Panc1 (cell line): ENCODE measurements at regions not wholly inside any gene's neighbourhood (a gene's known extent, or its start where the extent isn't known, plus 50 kb on each side); places are given as distances from the start of the nearest gene placed in this dataset.

ENCODE experiments used
- ATAC-seq: fragments of 200-7000 bp; cut with Tn5 transposase; 2 replicates; pipeline ENCODE4 v1.9.1; 2020; ENCODE audit warnings: mild to moderate bottlenecking, moderate library complexity
- BruUV-seq: library from RNA; stranded (reverse); fragments of 400-500 nt; replicated peaks from 2 replicates; lab custom pipeline; 2021; lab: Mats Ljungman, UMichigan
- CTCF ChIA-PET: fragments of 300-600 bp; sonication (Branson Sonifier 250); formaldehyde crosslinking; loops from one replicate; lab custom pipeline; 2022; ENCODE audit warnings: antibody characterized with exemption; lab: Charles Lee
- POLR2A ChIA-PET: fragments of 300-600 bp; sonication (Branson Sonifier 250); formaldehyde crosslinking; loops from one replicate; lab custom pipeline; 2022; ENCODE audit warnings: antibody characterized with exemption; lab: Charles Lee
- DNase-seq: peaks from one replicate; pipeline ENCODE4 v3.0.0-alpha.2; 2010; ENCODE audit warnings: low read depth, low spot score
- H3K27ac ChIP-seq: 2 replicates; pipeline ENCODE4 v1.5.1; 2011; ENCODE audit warnings: mild to moderate bottlenecking, low read length, inconsistent platforms
- H3K27me3 ChIP-seq: fragments of 200-500 bp; sonication (Bioruptor generic); 2 replicates; pipeline ENCODE4 v1.6.0; 2014; ENCODE audit warnings: low read length, inconsistent platforms; ENCODE audit not compliant: control insufficient read depth, insufficient read depth
- H3K36me3 ChIP-seq: fragments of 200-500 bp; sonication (Bioruptor generic); 2 replicates; pipeline ENCODE4 v1.5.1; 2014; ENCODE audit warnings: inconsistent platforms, mild to moderate bottlenecking, low read length, moderate library complexity; ENCODE audit not compliant: control insufficient read depth, insufficient read depth
- H3K4me1 ChIP-seq: 2 replicates; pipeline ENCODE4 v1.5.1; 2011; ENCODE audit warnings: inconsistent platforms, mild to moderate bottlenecking, low read length, moderate library complexity; ENCODE audit not compliant: control insufficient read depth, insufficient read depth
- H3K4me3 ChIP-seq, 2 experiments: 2 replicates each; pipeline ENCODE4 v1.5.1; 2011 to 2012; ENCODE audit warnings: low read depth in 2 of 2, low read length in 2 of 2, mild to moderate bottlenecking in 2 of 2, inconsistent platforms in 1 of 2, moderate library complexity in 1 of 2
- H3K9me3 ChIP-seq: fragments of 200-500 bp; sonication (Bioruptor generic); 2 replicates; pipeline ENCODE4 v1.5.1; 2014; ENCODE audit warnings: low read depth, mild to moderate bottlenecking, inconsistent platforms, low read length, moderate library complexity; ENCODE audit not compliant: control insufficient read depth, insufficient read depth
- POLR2AphosphoS5 ChIP-seq: IDR thresholded peaks from 2 replicates; pipeline ENCODE4 v1.6.1; 2012; ENCODE audit warnings: mild to moderate bottlenecking, low read depth, low read length, moderate library complexity
- SIN3A ChIP-seq: IDR thresholded peaks from 2 replicates; pipeline ENCODE4 v1.6.1; 2012; ENCODE audit warnings: low read depth, mild to moderate bottlenecking, low read length, moderate library complexity, borderline replicate concordance; ENCODE audit not compliant: insufficient read depth
- TCF7L2 ChIP-seq: IDR thresholded peaks from 2 replicates; pipeline ENCODE4 v1.6.1; 2011; ENCODE audit warnings: mild to moderate bottlenecking, low read depth, low read length, inconsistent platforms
- in situ Hi-C: cut with HindIII; loops from 2 replicates; pipeline ENCODE4 v1.10.0; 2016; ENCODE audit warnings: low sequenced_read_pairs, low pct_unique_long_range_greater_than_20kb
- intact Hi-C: fragments of 100-400 bp; cut with micrococcal nuclease; formaldehyde crosslinking; loops from one replicate; pipeline ENCODE4 v1.10.0; 2022; ENCODE audit not compliant: unreplicated experiment
- TF ChIP-seq, protein P1 (sequence below): fragments of 450-650 bp; IDR thresholded peaks from 2 replicates; pipeline ENCODE4 v1.5.1; 2017; ENCODE audit warnings: mild to moderate bottlenecking
- TF ChIP-seq, protein P2 (sequence below), 2 experiments: IDR thresholded peaks; 2 replicates each; pipeline ENCODE4 v1.6.1; 2011 to 2012; ENCODE audit warnings: low read depth in 2 of 2, control low read depth in 1 of 2, low read length in 1 of 2, mild to moderate bottlenecking in 1 of 2, moderate library complexity in 1 of 2; ENCODE audit not compliant: insufficient read depth in 1 of 2

DNA sequence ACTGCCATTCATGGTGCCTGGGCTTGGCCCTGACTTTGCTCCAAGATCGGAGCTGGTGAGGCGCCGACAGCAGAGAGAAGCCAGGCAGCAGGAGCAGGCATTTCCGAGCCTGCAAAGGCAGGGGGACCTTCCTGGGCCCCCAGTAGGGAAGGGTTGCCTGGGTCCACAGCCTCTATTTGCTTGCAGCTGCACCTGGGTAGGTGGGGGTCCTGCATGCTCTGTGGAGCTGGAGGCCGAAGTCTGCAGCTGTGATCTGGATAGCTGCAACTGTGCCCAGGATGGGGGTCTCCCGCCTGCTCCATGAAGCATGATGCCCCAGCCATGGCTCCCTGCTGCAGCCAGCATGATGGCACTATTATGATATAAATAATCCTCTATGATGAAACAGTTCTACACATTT, 2144.2 kb downstream of the PCDH9 start:
- CTCF ChIA-PET, result no interaction called here
- H3K36me3 ChIP-seq, result no peaks in the 10 kb centered on the region
- POLR2A ChIA-PET, result interaction anchor here (0.5 kb wide), 1 partner anchor 487 kb away, joined by 8 read pairs; no protein-coding TSS in a partner anchor
- no peaks in the 10 kb centered on the region for H3K4me1 ChIP-seq
- in situ Hi-C loops (no loop called here), intact Hi-C loops (no loop called here)
- DNase-seq (no peak), ATAC-seq (no peak)
- TF ChIP-seq SIN3A (no peak), POLR2AphosphoS5 (no peak), TCF7L2 (no peak)
- TF ChIP-seq, protein P1, sequence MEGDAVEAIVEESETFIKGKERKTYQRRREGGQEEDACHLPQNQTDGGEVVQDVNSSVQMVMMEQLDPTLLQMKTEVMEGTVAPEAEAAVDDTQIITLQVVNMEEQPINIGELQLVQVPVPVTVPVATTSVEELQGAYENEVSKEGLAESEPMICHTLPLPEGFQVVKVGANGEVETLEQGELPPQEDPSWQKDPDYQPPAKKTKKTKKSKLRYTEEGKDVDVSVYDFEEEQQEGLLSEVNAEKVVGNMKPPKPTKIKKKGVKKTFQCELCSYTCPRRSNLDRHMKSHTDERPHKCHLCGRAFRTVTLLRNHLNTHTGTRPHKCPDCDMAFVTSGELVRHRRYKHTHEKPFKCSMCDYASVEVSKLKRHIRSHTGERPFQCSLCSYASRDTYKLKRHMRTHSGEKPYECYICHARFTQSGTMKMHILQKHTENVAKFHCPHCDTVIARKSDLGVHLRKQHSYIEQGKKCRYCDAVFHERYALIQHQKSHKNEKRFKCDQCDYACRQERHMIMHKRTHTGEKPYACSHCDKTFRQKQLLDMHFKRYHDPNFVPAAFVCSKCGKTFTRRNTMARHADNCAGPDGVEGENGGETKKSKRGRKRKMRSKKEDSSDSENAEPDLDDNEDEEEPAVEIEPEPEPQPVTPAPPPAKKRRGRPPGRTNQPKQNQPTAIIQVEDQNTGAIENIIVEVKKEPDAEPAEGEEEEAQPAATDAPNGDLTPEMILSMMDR, result no peak
- TF ChIP-seq, protein P2, sequence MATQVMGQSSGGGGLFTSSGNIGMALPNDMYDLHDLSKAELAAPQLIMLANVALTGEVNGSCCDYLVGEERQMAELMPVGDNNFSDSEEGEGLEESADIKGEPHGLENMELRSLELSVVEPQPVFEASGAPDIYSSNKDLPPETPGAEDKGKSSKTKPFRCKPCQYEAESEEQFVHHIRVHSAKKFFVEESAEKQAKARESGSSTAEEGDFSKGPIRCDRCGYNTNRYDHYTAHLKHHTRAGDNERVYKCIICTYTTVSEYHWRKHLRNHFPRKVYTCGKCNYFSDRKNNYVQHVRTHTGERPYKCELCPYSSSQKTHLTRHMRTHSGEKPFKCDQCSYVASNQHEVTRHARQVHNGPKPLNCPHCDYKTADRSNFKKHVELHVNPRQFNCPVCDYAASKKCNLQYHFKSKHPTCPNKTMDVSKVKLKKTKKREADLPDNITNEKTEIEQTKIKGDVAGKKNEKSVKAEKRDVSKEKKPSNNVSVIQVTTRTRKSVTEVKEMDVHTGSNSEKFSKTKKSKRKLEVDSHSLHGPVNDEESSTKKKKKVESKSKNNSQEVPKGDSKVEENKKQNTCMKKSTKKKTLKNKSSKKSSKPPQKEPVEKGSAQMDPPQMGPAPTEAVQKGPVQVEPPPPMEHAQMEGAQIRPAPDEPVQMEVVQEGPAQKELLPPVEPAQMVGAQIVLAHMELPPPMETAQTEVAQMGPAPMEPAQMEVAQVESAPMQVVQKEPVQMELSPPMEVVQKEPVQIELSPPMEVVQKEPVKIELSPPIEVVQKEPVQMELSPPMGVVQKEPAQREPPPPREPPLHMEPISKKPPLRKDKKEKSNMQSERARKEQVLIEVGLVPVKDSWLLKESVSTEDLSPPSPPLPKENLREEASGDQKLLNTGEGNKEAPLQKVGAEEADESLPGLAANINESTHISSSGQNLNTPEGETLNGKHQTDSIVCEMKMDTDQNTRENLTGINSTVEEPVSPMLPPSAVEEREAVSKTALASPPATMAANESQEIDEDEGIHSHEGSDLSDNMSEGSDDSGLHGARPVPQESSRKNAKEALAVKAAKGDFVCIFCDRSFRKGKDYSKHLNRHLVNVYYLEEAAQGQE (IDR thresholded peaks at IDR 0.05; ENCODE audit: insufficient read depth in 1 of 2, low read depth in 2 of 2, low read length in 1 of 2), result no peak
- no peak overlapping the region for H3K4me3 ChIP-seq
- no TSS peak for BruUV-seq
- no peaks in the 10 kb centered on the region for H3K27me3 ChIP-seq
- H3K9me3 ChIP-seq, result no peaks in the 10 kb centered on the region
- H3K27ac ChIP-seq, result no peak overlapping the region

- DNase-seq, result no peak
- Histone ChIP-seq H3K4me1 (no peaks in the 10 kb centered on the region), H3K27me3 (no peaks in the 10 kb centered on the region), H3K36me3 (no peaks in the 10 kb centered on the region), H3K9me3 (no peaks in the 10 kb centered on the region), H3K27ac (no peak overlapping the region; the same call in 1 of the 2 replicates), H3K4me3 (no peak overlapping the region)
- no peak for ATAC-seq
- ChIA-PET POLR2A (no interaction called here), CTCF (no interaction called here)
- in situ Hi-C loops (no loop called here), intact Hi-C loops (no loop called here)
- no TSS peak for BruUV-seq
- TF ChIP-seq SIN3A, result no peak
- TF ChIP-seq, protein P2 (IDR thresholded peaks at IDR 0.05; ENCODE audit: insufficient read depth in 1 of 2, low read depth in 2 of 2, low read length in 1 of 2), result no peak
- TF ChIP-seq TCF7L2, result no peak
- TF ChIP-seq, protein P1, result no peak
- no peak for TF ChIP-seq POLR2AphosphoS5
Observed at GRCh38 chr13:65074248-65074647, 2155.9 kb downstream of the PCDH9 start.
